ENCODE measurements at regions not wholly inside any gene's neighbourhood (a gene's known extent, or its start where the extent isn't known, plus 50 kb on each side); places are given as distances from the start of the nearest gene placed in this dataset.

- Histone ChIP-seq H3K9me3 (no peaks in the 10 kb centered on the region), H3K4me3 (no peak overlapping the region), H3K36me3 (no peaks in the 10 kb centered on the region), H3K27ac (no peak overlapping the region), H3K27me3 (no peaks in the 10 kb centered on the region), H3K4me1 (no peaks in the 10 kb centered on the region)
- intact Hi-C loops (cut with DNase I): no loop called here
- ATAC-seq: no peak
- DNase-seq: no peak
- 83% methylated on average over 3 of the region's 3 CpGs for WGBS (ENCODE audit: insufficient coverage, low coverage, low lambda C conversion rate, missing lambda C conversion rate)
- TF ChIP-seq CTCF (IDR thresholded peaks at IDR 0.05): no peak
- no peak for TF ChIP-seq POLR2A (IDR thresholded peaks at IDR 0.05)
These were observed 484.5 kb downstream of the KCNJ2 start for GRCh38 chr17:70653850-70654249.

GRCh38 chr17:70654706-70655105, 485.4 kb downstream of the KCNJ2 start:
- 53% methylated on average over 3 of the region's 3 CpGs for WGBS (ENCODE audit: insufficient coverage, low coverage, low lambda C conversion rate, missing lambda C conversion rate)

GRCh38 chr17:70655176-70655958, 486.0 kb downstream of the KCNJ2 start:
- H3K9me3 ChIP-seq: no peaks in the 10 kb centered on the region
- H3K27ac ChIP-seq: peak overlapping the region in 1 of 3 donors; percentile 25
- intact Hi-C loops (cut with DNase I): no loop called here
- DNase-seq (no peak), ATAC-seq (peak in 3 of 4 donors; percentile 54 to 76 (median 73))
- no peaks in the 10 kb centered on the region for H3K27me3 ChIP-seq
- H3K4me3 ChIP-seq: no peak overlapping the region
- 43% methylated on average over 2 of the region's 2 CpGs for WGBS (ENCODE audit: insufficient coverage, low coverage, low lambda C conversion rate, missing lambda C conversion rate)
- peaks cover 0 to 4% (median 0%) of the 10 kb centered on the region in 4 donors for H3K4me1 ChIP-seq
- TF ChIP-seq CTCF (IDR thresholded peaks at IDR 0.05) (no peak), POLR2A (IDR thresholded peaks at IDR 0.05) (no peak)
- no peaks in the 10 kb centered on the region for H3K36me3 ChIP-seq

More at GRCh38 chr17:70654706-70655105, 485.4 kb downstream of the KCNJ2 start:
- Histone ChIP-seq H3K4me3 (no peak overlapping the region), H3K9me3 (no peaks in the 10 kb centered on the region), H3K4me1 (no peaks in the 10 kb centered on the region), H3K27ac (no peak overlapping the region), H3K36me3 (no peaks in the 10 kb centered on the region), H3K27me3 (no peaks in the 10 kb centered on the region)
- ATAC-seq: no peak
- intact Hi-C loops (cut with DNase I): no loop called here
- no peak for DNase-seq
- TF ChIP-seq POLR2A (IDR thresholded peaks at IDR 0.05): no peak
- no peak for TF ChIP-seq CTCF (IDR thresholded peaks at IDR 0.05)

- no peaks in the 10 kb centered on the region for H3K36me3 ChIP-seq
- TF ChIP-seq POLR2A (IDR thresholded peaks at IDR 0.05) (no peak), CTCF (IDR thresholded peaks at IDR 0.05) (no peak)
- peaks cover 0 to 18% (median 8%) of the 10 kb centered on the region in 4 donors for H3K4me1 ChIP-seq
- H3K9me3 ChIP-seq: no peaks in the 10 kb centered on the region
- H3K4me3 ChIP-seq: no peak overlapping the region
- ATAC-seq: no peak
- intact Hi-C loops (cut with DNase I): no loop called here
- DNase-seq: no peak
- 83% methylated on average over 3 of the region's 3 CpGs for WGBS (ENCODE audit: insufficient coverage, low coverage, low lambda C conversion rate, missing lambda C conversion rate)
- H3K27ac ChIP-seq: no peak overlapping the region
- H3K27me3 ChIP-seq: no peaks in the 10 kb centered on the region
These were observed 489.0 kb downstream of the KCNJ2 start for GRCh38 chr17:70658317-70658716.
